ENCODE measurements at regions not wholly inside any gene's neighbourhood (a gene's known extent, or its start where the extent isn't known, plus 50 kb on each side); places are given as distances from the start of the nearest gene placed in this dataset.

DNA sequence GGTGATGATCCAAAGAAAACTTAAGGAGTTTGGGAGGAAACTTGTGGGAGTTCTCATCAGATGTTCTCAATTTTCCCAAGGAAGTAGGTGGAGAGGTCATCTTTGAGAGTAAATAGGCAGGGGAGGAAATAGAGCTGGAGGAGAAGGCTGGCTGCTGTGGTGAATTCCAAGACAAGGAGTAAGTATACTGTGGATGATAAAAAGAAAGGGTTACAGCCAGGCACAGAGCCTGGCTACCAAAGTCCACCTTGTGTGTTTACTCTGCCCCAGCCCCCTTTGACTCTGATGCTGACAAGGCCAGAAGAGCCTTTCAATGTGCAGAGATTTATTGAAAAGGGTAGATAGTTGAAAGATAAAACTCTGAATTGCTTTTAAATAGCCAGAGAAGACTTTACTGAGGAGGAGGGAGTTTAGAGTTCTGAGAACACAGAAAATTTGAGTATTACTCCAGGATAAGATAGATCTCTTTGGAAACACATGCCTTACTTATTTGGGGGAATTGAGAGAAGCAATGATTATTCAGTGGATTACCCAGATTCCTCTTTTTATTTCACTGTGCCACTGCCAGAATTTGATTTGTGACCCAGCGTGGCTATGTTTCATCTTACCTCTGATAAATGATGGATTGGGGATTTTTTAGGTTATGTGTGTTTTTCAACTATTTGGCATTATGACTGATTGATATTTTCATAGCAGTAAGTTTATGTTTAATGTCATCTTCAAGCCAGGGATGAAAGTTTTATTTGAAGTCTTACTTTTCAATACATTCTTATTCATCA is 182.6 kb upstream of the JAG1 start (continued):
- TF ChIP-seq, protein P1, sequence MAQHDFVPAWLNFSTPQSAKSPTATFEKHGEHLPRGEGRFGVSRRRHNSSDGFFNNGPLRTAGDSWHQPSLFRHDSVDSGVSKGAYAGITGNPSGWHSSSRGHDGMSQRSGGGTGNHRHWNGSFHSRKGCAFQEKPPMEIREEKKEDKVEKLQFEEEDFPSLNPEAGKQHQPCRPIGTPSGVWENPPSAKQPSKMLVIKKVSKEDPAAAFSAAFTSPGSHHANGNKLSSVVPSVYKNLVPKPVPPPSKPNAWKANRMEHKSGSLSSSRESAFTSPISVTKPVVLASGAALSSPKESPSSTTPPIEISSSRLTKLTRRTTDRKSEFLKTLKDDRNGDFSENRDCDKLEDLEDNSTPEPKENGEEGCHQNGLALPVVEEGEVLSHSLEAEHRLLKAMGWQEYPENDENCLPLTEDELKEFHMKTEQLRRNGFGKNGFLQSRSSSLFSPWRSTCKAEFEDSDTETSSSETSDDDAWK (CRISPR knock-in tag; IDR thresholded peaks at IDR 0.05): no peak
- no peak for TF ChIP-seq ZBTB8A (CRISPR knock-in tag; IDR thresholded peaks at IDR 0.05; ENCODE audit: borderline replicate concordance, low read depth)
- no peak for TF ChIP-seq RAD21 (CRISPR knock-in tag; IDR thresholded peaks at IDR 0.05)
- no peak for TF ChIP-seq ZNF20 (CRISPR knock-in tag; IDR thresholded peaks at IDR 0.05)
- TF ChIP-seq ZNF282 (IDR thresholded peaks at IDR 0.05; ENCODE audit: partially characterized antibody): no peak
- TF ChIP-seq, protein P2, sequence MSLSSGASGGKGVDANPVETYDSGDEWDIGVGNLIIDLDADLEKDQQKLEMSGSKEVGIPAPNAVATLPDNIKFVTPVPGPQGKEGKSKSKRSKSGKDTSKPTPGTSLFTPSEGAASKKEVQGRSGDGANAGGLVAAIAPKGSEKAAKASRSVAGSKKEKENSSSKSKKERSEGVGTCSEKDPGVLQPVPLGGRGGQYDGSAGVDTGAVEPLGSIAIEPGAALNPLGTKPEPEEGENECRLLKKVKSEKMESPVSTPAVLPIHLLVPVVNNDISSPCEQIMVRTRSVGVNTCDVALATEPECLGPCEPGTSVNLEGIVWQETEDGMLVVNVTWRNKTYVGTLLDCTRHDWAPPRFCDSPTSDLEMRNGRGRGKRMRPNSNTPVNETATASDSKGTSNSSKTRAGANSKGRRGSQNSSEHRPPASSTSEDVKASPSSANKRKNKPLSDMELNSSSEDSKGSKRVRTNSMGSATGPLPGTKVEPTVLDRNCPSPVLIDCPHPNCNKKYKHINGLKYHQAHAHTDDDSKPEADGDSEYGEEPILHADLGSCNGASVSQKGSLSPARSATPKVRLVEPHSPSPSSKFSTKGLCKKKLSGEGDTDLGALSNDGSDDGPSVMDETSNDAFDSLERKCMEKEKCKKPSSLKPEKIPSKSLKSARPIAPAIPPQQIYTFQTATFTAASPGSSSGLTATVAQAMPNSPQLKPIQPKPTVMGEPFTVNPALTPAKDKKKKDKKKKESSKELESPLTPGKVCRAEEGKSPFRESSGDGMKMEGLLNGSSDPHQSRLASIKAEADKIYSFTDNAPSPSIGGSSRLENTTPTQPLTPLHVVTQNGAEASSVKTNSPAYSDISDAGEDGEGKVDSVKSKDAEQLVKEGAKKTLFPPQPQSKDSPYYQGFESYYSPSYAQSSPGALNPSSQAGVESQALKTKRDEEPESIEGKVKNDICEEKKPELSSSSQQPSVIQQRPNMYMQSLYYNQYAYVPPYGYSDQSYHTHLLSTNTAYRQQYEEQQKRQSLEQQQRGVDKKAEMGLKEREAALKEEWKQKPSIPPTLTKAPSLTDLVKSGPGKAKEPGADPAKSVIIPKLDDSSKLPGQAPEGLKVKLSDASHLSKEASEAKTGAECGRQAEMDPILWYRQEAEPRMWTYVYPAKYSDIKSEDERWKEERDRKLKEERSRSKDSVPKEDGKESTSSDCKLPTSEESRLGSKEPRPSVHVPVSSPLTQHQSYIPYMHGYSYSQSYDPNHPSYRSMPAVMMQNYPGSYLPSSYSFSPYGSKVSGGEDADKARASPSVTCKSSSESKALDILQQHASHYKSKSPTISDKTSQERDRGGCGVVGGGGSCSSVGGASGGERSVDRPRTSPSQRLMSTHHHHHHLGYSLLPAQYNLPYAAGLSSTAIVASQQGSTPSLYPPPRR (CRISPR knock-in tag; IDR thresholded peaks at IDR 0.05; ENCODE audit: borderline replicate concordance): 0 out of 2 replicates have a peak, but pooled peaks have one; percentile 49
- TF ChIP-seq, protein P3, sequence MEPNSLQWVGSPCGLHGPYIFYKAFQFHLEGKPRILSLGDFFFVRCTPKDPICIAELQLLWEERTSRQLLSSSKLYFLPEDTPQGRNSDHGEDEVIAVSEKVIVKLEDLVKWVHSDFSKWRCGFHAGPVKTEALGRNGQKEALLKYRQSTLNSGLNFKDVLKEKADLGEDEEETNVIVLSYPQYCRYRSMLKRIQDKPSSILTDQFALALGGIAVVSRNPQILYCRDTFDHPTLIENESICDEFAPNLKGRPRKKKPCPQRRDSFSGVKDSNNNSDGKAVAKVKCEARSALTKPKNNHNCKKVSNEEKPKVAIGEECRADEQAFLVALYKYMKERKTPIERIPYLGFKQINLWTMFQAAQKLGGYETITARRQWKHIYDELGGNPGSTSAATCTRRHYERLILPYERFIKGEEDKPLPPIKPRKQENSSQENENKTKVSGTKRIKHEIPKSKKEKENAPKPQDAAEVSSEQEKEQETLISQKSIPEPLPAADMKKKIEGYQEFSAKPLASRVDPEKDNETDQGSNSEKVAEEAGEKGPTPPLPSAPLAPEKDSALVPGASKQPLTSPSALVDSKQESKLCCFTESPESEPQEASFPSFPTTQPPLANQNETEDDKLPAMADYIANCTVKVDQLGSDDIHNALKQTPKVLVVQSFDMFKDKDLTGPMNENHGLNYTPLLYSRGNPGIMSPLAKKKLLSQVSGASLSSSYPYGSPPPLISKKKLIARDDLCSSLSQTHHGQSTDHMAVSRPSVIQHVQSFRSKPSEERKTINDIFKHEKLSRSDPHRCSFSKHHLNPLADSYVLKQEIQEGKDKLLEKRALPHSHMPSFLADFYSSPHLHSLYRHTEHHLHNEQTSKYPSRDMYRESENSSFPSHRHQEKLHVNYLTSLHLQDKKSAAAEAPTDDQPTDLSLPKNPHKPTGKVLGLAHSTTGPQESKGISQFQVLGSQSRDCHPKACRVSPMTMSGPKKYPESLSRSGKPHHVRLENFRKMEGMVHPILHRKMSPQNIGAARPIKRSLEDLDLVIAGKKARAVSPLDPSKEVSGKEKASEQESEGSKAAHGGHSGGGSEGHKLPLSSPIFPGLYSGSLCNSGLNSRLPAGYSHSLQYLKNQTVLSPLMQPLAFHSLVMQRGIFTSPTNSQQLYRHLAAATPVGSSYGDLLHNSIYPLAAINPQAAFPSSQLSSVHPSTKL (CRISPR knock-in tag; IDR thresholded peaks at IDR 0.05): peak; percentile 68
- no peak for TF ChIP-seq MIER2 (CRISPR knock-in tag; IDR thresholded peaks at IDR 0.05)
- TF ChIP-seq FOXA1 (IDR thresholded peaks at IDR 0.05): no peak
- peak; percentile 84 for TF ChIP-seq FOXA1 (CRISPR knock-in tag; IDR thresholded peaks at IDR 0.05)
- TF ChIP-seq TCF7L2 (IDR thresholded peaks at IDR 0.05; ENCODE audit: low read depth, low read length): no peak
- TF ChIP-seq PAX8 (CRISPR knock-in tag; IDR thresholded peaks at IDR 0.05; ENCODE audit: borderline replicate concordance): no peak
- TF ChIP-seq ZC3H4 (CRISPR knock-in tag; IDR thresholded peaks at IDR 0.05; ENCODE audit: borderline replicate concordance): no peak
- TF ChIP-seq ZNF354B (CRISPR knock-in tag; IDR thresholded peaks at IDR 0.05): no peak
- TF ChIP-seq, protein P4, sequence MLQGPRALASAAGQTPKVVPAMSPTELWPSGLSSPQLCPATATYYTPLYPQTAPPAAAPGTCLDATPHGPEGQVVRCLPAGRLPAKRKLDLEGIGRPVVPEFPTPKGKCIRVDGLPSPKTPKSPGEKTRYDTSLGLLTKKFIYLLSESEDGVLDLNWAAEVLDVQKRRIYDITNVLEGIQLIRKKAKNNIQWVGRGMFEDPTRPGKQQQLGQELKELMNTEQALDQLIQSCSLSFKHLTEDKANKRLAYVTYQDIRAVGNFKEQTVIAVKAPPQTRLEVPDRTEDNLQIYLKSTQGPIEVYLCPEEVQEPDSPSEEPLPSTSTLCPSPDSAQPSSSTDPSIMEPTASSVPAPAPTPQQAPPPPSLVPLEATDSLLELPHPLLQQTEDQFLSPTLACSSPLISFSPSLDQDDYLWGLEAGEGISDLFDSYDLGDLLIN (CRISPR knock-in tag; IDR thresholded peaks at IDR 0.05; ENCODE audit: borderline replicate concordance): no peak
- TF ChIP-seq ETV5 (CRISPR knock-in tag; IDR thresholded peaks at IDR 0.05; ENCODE audit: borderline replicate concordance): no peak
- no peak for TF ChIP-seq SP1 (IDR thresholded peaks at IDR 0.05)
- no peak for TF ChIP-seq SP1 (CRISPR knock-in tag; IDR thresholded peaks at IDR 0.05)
- 0 out of 2 replicates have a peak, but pooled peaks have one; percentile 29 for TF ChIP-seq IRF2 (CRISPR knock-in tag; IDR thresholded peaks at IDR 0.05)
- no peak for TF ChIP-seq MED1 (CRISPR knock-in tag; IDR thresholded peaks at IDR 0.05)
